K562 (cell line): ENCODE measurements at regions not wholly inside any gene's neighbourhood (a gene's known extent, or its start where the extent isn't known, plus 50 kb on each side); places are given as distances from the start of the nearest gene placed in this dataset.

Source experiments
- EGR1 ChIP-seq: fragments of 450-650 bp; conservative IDR thresholded peaks from 2 replicates; pipeline ENCODE4 v1.6.1; 2017; ENCODE audit warnings: mild to moderate bottlenecking
- ETV1 ChIP-seq: fragments of 450-650 bp; conservative IDR thresholded peaks from 2 replicates; pipeline ENCODE4 v1.6.1; 2016; ENCODE audit warnings: missing genetic modification characterization, control low read depth, low read depth, missing compliant biosample characterization
- FOXM1 ChIP-seq, 2 experiments: fragments of 450-650 bp in 1 of 2; sonication (generic) in 1 of 2; formaldehyde crosslinking in 1 of 2; IDR thresholded peaks; 2 replicates each; pipeline versions ENCODE4 v1.6.1 to v1.9.0; 2017 to 2022; ENCODE audit warnings: low read depth in 2 of 2, mild to moderate bottlenecking in 2 of 2, missing genetic modification reagents in 1 of 2, moderate library complexity in 1 of 2
- STAT5B ChIP-seq: fragments of 250-450 bp; sonication (Bioruptor Pico); IDR thresholded peaks from 2 replicates; pipeline ENCODE4 v1.8.0; 2021; ENCODE audit warnings: mild to moderate bottlenecking, inconsistent platforms
- U2AF2 ChIP-seq: fragments of 200-400 bp; formaldehyde crosslinking; optimal IDR thresholded peaks from 2 replicates; pipeline ENCODE3; 2017; ENCODE audit warnings: low read depth, mild to moderate bottlenecking, low read length
- TF ChIP-seq, protein P1 (sequence below), 3 experiments: IDR thresholded peaks in 2 of 3; conservative IDR thresholded peaks in 1 of 3; 2 replicates each; pipeline ENCODE4 v1.5.1; 2011 to 2012; ENCODE audit warnings: low read length in 3 of 3, mild to moderate bottlenecking in 3 of 3, control low read depth in 2 of 3, improper control_type of control experiment in 1 of 3, inconsistent platforms in 1 of 3, low read depth in 1 of 3, mixed read lengths in 1 of 3, moderate library complexity in 1 of 3; ENCODE audit not compliant: insufficient read depth in 2 of 3
- TF ChIP-seq, protein P2 (sequence below): fragments of 450-650 bp; conservative IDR thresholded peaks from 2 replicates; pipeline ENCODE4 v1.6.1; 2016; ENCODE audit warnings: missing genetic modification characterization, low read depth, mild to moderate bottlenecking, control low read depth, missing compliant biosample characterization
- TF ChIP-seq, protein P3 (sequence below): fragments of 450-650 bp; IDR thresholded peaks from 2 replicates; pipeline ENCODE4 v1.6.1; 2016; ENCODE audit warnings: mild to moderate bottlenecking
- TF ChIP-seq, protein P4 (sequence below): fragments of 450-650 bp; IDR thresholded peaks from 2 replicates; pipeline ENCODE4 v1.6.1; 2017; ENCODE audit warnings: mild to moderate bottlenecking, moderate library complexity
- TF ChIP-seq, protein P5 (sequence below): sonication (generic); formaldehyde crosslinking; IDR thresholded peaks from 2 replicates; pipeline ENCODE4 v1.8.0; 2022; ENCODE audit warnings: mild to moderate bottlenecking, missing genetic modification reagents

DNA sequence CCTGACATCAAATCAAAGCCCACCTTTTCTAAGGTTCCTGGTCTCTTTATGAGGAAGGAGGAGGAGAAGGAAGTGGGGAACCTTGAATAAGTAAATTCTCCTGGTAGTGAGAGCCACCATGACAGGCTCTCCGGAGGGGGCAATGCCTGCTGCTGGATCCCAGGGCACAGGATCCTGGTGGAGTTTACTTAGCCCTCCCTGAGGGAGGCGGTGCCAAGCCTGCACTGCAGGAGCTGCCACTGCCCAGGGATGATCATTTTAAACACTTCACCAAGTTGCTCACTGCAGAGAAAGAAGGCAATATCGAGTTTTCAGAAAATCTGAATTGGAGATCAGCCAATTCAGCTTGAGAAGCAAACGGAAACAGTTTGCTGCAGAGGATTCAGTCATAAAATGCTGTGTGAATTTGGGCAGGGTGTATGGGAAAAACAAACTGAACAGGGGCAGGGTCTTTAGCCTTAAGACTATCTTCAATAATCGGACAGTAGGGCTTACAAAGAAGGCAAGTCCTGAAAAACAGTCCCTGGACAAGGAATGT, 200.7 kb downstream of the RAD51AP2 start:
- TF ChIP-seq FOXM1 (IDR thresholded peaks at IDR 0.05; ENCODE audit: low read depth) (no peak), FOXM1 (CRISPR knock-in tag; IDR thresholded peaks at IDR 0.05; ENCODE audit: low read depth) (no peak), ETV1 (tag) (no peak), U2AF2 (no peak), STAT5B (CRISPR knock-in tag) (no peak), EGR1 (no peak)
- TF ChIP-seq, protein P1, sequence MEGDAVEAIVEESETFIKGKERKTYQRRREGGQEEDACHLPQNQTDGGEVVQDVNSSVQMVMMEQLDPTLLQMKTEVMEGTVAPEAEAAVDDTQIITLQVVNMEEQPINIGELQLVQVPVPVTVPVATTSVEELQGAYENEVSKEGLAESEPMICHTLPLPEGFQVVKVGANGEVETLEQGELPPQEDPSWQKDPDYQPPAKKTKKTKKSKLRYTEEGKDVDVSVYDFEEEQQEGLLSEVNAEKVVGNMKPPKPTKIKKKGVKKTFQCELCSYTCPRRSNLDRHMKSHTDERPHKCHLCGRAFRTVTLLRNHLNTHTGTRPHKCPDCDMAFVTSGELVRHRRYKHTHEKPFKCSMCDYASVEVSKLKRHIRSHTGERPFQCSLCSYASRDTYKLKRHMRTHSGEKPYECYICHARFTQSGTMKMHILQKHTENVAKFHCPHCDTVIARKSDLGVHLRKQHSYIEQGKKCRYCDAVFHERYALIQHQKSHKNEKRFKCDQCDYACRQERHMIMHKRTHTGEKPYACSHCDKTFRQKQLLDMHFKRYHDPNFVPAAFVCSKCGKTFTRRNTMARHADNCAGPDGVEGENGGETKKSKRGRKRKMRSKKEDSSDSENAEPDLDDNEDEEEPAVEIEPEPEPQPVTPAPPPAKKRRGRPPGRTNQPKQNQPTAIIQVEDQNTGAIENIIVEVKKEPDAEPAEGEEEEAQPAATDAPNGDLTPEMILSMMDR (IDR thresholded peaks at IDR 0.05 in 2 of 3, conservative IDR thresholded peaks at IDR 0.05 in 1 of 3; ENCODE audit: insufficient read depth in 2 of 3, low read depth in 1 of 3, low read length in 3 of 3) = no peak
- TF ChIP-seq, protein P2, sequence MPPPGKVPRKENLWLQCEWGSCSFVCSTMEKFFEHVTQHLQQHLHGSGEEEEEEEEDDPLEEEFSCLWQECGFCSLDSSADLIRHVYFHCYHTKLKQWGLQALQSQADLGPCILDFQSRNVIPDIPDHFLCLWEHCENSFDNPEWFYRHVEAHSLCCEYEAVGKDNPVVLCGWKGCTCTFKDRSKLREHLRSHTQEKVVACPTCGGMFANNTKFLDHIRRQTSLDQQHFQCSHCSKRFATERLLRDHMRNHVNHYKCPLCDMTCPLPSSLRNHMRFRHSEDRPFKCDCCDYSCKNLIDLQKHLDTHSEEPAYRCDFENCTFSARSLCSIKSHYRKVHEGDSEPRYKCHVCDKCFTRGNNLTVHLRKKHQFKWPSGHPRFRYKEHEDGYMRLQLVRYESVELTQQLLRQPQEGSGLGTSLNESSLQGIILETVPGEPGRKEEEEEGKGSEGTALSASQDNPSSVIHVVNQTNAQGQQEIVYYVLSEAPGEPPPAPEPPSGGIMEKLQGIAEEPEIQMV (tag) = no peak
- TF ChIP-seq, protein P3, sequence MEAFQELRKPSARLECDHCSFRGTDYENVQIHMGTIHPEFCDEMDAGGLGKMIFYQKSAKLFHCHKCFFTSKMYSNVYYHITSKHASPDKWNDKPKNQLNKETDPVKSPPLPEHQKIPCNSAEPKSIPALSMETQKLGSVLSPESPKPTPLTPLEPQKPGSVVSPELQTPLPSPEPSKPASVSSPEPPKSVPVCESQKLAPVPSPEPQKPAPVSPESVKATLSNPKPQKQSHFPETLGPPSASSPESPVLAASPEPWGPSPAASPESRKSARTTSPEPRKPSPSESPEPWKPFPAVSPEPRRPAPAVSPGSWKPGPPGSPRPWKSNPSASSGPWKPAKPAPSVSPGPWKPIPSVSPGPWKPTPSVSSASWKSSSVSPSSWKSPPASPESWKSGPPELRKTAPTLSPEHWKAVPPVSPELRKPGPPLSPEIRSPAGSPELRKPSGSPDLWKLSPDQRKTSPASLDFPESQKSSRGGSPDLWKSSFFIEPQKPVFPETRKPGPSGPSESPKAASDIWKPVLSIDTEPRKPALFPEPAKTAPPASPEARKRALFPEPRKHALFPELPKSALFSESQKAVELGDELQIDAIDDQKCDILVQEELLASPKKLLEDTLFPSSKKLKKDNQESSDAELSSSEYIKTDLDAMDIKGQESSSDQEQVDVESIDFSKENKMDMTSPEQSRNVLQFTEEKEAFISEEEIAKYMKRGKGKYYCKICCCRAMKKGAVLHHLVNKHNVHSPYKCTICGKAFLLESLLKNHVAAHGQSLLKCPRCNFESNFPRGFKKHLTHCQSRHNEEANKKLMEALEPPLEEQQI = no peak
- TF ChIP-seq, protein P4, sequence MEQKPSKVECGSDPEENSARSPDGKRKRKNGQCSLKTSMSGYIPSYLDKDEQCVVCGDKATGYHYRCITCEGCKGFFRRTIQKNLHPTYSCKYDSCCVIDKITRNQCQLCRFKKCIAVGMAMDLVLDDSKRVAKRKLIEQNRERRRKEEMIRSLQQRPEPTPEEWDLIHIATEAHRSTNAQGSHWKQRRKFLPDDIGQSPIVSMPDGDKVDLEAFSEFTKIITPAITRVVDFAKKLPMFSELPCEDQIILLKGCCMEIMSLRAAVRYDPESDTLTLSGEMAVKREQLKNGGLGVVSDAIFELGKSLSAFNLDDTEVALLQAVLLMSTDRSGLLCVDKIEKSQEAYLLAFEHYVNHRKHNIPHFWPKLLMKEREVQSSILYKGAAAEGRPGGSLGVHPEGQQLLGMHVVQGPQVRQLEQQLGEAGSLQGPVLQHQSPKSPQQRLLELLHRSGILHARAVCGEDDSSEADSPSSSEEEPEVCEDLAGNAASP = no peak
- TF ChIP-seq, protein P5, sequence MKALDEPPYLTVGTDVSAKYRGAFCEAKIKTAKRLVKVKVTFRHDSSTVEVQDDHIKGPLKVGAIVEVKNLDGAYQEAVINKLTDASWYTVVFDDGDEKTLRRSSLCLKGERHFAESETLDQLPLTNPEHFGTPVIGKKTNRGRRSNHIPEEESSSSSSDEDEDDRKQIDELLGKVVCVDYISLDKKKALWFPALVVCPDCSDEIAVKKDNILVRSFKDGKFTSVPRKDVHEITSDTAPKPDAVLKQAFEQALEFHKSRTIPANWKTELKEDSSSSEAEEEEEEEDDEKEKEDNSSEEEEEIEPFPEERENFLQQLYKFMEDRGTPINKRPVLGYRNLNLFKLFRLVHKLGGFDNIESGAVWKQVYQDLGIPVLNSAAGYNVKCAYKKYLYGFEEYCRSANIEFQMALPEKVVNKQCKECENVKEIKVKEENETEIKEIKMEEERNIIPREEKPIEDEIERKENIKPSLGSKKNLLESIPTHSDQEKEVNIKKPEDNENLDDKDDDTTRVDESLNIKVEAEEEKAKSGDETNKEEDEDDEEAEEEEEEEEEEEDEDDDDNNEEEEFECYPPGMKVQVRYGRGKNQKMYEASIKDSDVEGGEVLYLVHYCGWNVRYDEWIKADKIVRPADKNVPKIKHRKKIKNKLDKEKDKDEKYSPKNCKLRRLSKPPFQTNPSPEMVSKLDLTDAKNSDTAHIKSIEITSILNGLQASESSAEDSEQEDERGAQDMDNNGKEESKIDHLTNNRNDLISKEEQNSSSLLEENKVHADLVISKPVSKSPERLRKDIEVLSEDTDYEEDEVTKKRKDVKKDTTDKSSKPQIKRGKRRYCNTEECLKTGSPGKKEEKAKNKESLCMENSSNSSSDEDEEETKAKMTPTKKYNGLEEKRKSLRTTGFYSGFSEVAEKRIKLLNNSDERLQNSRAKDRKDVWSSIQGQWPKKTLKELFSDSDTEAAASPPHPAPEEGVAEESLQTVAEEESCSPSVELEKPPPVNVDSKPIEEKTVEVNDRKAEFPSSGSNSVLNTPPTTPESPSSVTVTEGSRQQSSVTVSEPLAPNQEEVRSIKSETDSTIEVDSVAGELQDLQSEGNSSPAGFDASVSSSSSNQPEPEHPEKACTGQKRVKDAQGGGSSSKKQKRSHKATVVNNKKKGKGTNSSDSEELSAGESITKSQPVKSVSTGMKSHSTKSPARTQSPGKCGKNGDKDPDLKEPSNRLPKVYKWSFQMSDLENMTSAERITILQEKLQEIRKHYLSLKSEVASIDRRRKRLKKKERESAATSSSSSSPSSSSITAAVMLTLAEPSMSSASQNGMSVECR = no peak
